ENCODE measurements at regions not wholly inside any gene's neighbourhood (a gene's known extent, or its start where the extent isn't known, plus 50 kb on each side); places are given as distances from the start of the nearest gene placed in this dataset.

DNA sequence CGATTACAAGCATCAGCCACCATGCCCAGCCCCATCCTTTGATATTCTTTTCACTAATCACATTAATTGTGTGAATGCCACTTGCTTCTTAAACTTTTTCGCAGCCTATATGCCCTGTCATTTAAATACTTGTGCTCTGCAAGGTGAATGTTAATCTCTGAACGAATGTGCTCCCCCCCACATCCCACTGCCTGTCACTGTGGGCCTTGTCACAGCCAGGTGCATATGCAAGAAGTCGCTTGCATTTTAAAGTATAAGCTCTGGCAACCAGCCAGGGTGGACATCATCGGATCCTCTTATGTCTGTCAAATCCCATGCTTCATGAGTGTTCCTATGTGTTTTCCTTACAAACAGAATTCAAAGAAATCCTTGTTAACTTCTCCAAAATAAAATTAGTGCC lies 304.4 kb downstream of the GALR1 start:
- TF ChIP-seq EZH2phosphoT487 (IDR thresholded peaks at IDR 0.05; ENCODE audit: insufficient read depth, low read depth) = no peak
- TF ChIP-seq EZH2 (IDR thresholded peaks at IDR 0.05; ENCODE audit: insufficient read depth, poor library complexity, severe bottlenecking) = no peak
